C4-2B (cell line): ENCODE measurements at regions not wholly inside any gene's neighbourhood (a gene's known extent, or its start where the extent isn't known, plus 50 kb on each side); places are given as distances from the start of the nearest gene placed in this dataset.

ENCODE experiments used
- H3K27ac ChIP-seq: fragments of 450-650 bp; 2 replicates; pipeline ENCODE4 v1.5.1; 2017
- ZFX ChIP-seq: fragments of 450-650 bp; IDR thresholded peaks from 2 replicates; pipeline ENCODE4 v1.6.1; 2017
- TF ChIP-seq, protein P1 (sequence below): fragments of 450-650 bp; conservative IDR thresholded peaks from 2 replicates; pipeline ENCODE4 v1.5.1; 2017; ENCODE audit warnings: mild to moderate bottlenecking

DNA sequence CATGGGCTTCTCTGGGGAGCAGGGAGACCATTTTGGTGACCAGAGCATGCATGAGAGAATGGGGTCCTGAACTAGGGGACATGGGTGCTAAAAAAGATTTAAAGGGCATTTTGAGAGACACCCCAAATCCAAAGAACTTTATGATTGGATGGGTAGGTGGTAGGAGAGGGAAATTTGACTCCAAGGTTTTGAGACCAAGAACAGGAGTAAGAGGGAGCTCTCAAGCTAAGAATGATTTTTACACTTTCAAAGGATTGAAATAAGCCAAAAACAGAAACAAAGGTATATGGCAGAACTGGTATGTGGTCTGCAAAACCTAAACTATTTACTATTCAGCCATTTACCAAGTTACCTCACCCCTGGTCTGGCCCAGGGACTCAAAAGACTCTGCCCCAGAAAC lies 318.2 kb upstream of the CLINT1 start:
- no peak for TF ChIP-seq ZFX
- TF ChIP-seq, protein P1, sequence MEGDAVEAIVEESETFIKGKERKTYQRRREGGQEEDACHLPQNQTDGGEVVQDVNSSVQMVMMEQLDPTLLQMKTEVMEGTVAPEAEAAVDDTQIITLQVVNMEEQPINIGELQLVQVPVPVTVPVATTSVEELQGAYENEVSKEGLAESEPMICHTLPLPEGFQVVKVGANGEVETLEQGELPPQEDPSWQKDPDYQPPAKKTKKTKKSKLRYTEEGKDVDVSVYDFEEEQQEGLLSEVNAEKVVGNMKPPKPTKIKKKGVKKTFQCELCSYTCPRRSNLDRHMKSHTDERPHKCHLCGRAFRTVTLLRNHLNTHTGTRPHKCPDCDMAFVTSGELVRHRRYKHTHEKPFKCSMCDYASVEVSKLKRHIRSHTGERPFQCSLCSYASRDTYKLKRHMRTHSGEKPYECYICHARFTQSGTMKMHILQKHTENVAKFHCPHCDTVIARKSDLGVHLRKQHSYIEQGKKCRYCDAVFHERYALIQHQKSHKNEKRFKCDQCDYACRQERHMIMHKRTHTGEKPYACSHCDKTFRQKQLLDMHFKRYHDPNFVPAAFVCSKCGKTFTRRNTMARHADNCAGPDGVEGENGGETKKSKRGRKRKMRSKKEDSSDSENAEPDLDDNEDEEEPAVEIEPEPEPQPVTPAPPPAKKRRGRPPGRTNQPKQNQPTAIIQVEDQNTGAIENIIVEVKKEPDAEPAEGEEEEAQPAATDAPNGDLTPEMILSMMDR = no peak
- no peak overlapping the region for H3K27ac ChIP-seq

DNA sequence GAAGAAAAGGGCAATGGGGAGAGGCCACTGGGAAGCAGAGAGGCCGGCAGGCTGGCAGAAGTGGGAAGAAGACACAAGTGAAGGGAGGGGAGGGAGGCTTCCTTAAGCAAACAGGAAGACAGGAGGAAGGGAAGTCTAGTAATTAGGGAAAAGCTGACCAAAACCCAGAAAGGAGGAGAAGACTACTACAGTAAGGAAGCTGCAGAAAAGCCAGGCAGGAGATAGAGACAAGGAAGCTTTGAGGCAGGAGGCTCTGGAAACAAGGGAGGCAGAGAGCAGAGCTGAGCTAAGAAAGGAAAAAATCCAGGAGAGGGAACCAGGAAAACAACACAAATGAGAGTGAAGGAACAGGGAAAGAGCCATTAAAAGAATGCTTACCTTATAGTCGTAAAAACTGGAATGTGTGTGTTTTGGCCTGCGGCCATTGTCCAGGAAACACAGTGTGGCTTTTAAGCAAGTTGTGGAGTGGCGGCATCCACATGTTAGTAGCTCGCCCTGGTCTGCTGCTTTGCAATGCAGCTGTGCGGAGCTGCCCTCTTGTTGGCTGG lies 317.1 kb upstream of the CLINT1 start:
- H3K27ac ChIP-seq = peak overlapping the region; percentile 41
- no peak for TF ChIP-seq ZFX
- TF ChIP-seq, protein P1 = no peak

DNA sequence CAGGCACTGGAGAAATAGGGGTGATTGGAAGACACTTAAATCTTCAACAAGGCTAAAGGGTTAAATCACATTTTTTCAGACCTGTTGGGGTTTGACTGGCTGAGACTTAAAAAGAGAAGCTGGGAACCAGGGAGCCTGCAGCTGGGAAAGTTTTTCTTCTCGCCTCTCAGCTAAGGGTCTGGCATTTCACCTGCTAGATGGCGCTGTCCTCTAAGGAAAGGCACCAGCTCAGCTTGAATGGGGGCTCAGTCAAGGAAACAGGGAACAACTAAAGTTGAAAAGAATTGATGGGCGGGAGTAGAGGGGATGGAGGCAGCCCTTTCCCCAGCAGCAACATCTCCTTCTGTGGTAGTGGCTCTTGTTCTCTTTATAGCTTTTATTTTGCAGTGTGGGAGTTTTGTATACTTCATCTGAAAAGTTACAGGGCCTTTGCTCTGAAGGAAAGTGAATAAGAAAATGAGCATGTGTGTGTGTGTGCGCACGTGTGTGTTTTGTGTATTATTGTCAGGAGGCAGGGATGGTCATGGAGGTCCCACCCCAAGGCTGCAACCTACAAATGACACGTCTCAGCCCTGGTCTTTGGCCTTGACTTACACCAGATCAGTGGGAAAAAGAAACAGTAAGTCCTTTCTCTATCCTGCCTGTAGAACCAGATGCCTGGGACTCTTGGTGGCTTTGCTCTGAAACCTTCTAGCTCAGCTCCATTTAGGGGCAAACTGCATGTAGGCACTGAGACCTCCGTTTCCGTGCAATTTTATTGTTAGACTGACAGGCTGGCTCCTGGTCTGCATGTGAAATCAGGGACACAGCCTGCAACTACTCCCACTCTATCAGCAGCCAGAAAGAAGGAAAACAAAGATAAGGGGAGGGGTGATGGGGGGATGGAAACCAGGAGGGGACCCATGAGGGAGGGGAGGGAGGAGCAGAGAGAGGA lies 316.2 kb upstream of the CLINT1 start:
- TF ChIP-seq, protein P1 = peak; percentile 88
- no peak for TF ChIP-seq ZFX
- H3K27ac ChIP-seq = peak overlapping the region; percentile 41

DNA sequence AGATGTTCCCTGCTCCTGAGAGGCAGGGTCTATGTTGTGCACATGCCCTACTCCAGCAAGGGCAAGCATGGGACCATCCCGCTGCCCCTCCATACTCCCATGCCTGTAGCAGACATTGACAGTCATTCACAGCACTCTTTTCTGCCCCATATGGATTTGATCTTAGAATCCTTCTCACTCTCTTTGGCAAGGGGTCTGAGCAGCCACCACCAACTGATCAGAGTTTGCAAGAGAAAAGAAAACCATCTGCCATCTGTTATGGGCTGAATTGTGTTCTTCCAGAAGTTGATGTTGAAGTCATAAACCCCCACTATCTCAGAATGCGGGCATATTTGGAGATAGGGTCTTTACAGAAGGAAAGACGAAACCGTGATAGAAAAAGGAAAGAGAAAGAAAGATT lies 315.1 kb upstream of the CLINT1 start:
- H3K27ac ChIP-seq = no peak overlapping the region

DNA sequence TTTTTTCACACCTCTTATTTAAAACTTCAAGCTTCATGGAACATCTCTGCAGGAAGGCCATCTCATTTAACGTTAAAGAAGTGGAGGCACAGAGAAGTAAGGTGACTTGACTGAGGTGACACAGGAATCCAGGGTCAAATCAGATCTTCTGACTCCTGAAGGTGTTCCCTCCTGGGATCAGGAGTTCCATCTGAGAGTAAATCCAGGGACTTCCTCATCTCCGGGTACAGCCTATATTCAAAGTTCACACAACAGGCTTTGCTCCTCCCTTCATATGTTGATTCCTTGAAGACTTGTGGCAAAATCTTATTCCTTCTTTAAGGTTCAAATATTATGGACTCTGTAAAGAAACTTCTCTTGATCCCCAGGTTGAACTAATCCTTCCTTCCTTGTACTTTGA lies 313.1 kb upstream of the CLINT1 start:
- H3K27ac ChIP-seq = no peak overlapping the region
- TF ChIP-seq, protein P1 = no peak
- TF ChIP-seq ZFX = no peak

More for the DNA sequence above, 315.1 kb upstream of the CLINT1 start:
- TF ChIP-seq, protein P1 = no peak
- TF ChIP-seq ZFX = no peak

DNA sequence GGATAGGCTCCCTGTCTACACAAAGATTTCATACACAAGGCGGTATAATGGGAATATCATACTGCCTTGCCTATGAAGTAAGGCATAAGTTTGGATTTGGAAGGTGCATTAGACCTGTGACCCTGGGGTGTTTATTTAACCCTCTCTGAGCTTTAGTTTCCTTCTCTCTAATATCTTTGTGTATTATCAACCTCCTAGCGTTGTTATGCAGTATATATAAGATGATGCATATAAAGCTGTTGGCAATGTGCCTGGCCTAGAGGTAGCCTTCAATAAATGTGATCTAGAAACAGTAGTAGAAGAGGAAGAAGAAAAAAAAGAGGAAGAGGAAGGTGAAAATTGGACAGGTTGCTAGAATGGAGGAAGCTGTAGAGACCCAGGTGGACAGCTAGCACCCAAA lies 311.6 kb upstream of the CLINT1 start:
- no peak overlapping the region for H3K27ac ChIP-seq
- no peak for TF ChIP-seq ZFX
- TF ChIP-seq, protein P1 = no peak

DNA sequence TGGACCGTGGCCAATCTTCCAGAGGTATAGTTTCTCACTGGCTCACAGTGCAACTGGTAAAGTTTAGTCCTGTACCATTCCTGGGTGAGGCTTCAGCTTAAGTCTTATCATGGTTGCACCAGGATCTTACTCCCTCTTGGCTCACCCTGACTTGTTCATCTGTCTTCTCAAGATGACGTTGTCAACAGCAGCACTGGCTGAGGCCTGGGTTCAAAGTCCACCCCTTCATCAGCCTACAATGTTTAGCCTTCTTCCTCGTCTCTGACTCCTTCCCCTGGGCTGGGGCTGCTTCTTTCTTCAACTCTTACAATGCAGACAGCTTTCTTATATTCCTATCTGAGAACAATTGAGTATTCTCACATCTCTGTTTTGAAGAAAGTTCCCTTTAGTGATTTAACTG lies 311.1 kb upstream of the CLINT1 start:
- H3K27ac ChIP-seq = no peak overlapping the region
- no peak for TF ChIP-seq ZFX
- TF ChIP-seq, protein P1 = no peak
